WTC11 (cell line): ENCODE measurements at regions not wholly inside any gene's neighbourhood (a gene's known extent, or its start where the extent isn't known, plus 50 kb on each side); places are given as distances from the start of the nearest gene placed in this dataset.

ENCODE experiments used
- CREB1 ChIP-seq: sonication (generic); formaldehyde crosslinking; IDR thresholded peaks from 2 replicates; pipeline ENCODE4 v1.8.0; 2023; ENCODE audit warnings: mild to moderate bottlenecking, missing genetic modification reagents
- ESRRA ChIP-seq: sonication (generic); formaldehyde crosslinking; IDR thresholded peaks from 2 replicates; pipeline ENCODE4 v1.8.1; 2022; ENCODE audit warnings: mild to moderate bottlenecking, missing genetic modification reagents, borderline replicate concordance
- ETV6 ChIP-seq: sonication (generic); formaldehyde crosslinking; IDR thresholded peaks from 2 replicates; pipeline ENCODE4 v1.8.1; 2022; ENCODE audit warnings: mild to moderate bottlenecking, missing genetic modification reagents
- GABPB1 ChIP-seq: sonication (generic); formaldehyde crosslinking; IDR thresholded peaks from 2 replicates; pipeline ENCODE4 v1.8.1; 2023; ENCODE audit warnings: mild to moderate bottlenecking, missing genetic modification reagents
- NR1H2 ChIP-seq: sonication (generic); formaldehyde crosslinking; IDR thresholded peaks from 2 replicates; pipeline ENCODE4 v1.9.0; 2021; ENCODE audit warnings: mild to moderate bottlenecking, moderate library complexity, missing genetic modification reagents
- SP1 ChIP-seq: sonication (generic); formaldehyde crosslinking; conservative IDR thresholded peaks from 2 replicates; pipeline ENCODE4 v1.8.1; 2022; ENCODE audit warnings: missing genetic modification reagents
- TEAD4 ChIP-seq: sonication (generic); formaldehyde crosslinking; IDR thresholded peaks from 2 replicates; pipeline ENCODE4 v1.8.0; 2022; ENCODE audit warnings: mild to moderate bottlenecking, missing genetic modification reagents
- TF ChIP-seq, protein P1 (sequence below): fragments of 200-600 bp; IDR thresholded peaks from 2 replicates; pipeline ENCODE4 v1.8.0; 2022; ENCODE audit warnings: antibody characterized with exemption
- TF ChIP-seq, protein P2 (sequence below): sonication (generic); formaldehyde crosslinking; IDR thresholded peaks from 2 replicates; pipeline ENCODE4 v1.8.1; 2022; ENCODE audit warnings: mild to moderate bottlenecking, moderate library complexity, missing genetic modification reagents
- TF ChIP-seq, protein P3 (sequence below): sonication (generic); formaldehyde crosslinking; IDR thresholded peaks from 2 replicates; pipeline ENCODE4 v1.8.0; 2023; ENCODE audit warnings: mild to moderate bottlenecking, missing genetic modification reagents
- TF ChIP-seq, protein P4 (sequence below): sonication (generic); formaldehyde crosslinking; IDR thresholded peaks from 2 replicates; pipeline ENCODE4 v1.8.1; 2023; ENCODE audit warnings: mild to moderate bottlenecking, missing genetic modification reagents
- TF ChIP-seq, protein P5 (sequence below): sonication (generic); formaldehyde crosslinking; conservative IDR thresholded peaks from 2 replicates; pipeline ENCODE4 v1.8.1; 2023; ENCODE audit warnings: mild to moderate bottlenecking, low read depth, missing genetic modification reagents, moderate library complexity

DNA sequence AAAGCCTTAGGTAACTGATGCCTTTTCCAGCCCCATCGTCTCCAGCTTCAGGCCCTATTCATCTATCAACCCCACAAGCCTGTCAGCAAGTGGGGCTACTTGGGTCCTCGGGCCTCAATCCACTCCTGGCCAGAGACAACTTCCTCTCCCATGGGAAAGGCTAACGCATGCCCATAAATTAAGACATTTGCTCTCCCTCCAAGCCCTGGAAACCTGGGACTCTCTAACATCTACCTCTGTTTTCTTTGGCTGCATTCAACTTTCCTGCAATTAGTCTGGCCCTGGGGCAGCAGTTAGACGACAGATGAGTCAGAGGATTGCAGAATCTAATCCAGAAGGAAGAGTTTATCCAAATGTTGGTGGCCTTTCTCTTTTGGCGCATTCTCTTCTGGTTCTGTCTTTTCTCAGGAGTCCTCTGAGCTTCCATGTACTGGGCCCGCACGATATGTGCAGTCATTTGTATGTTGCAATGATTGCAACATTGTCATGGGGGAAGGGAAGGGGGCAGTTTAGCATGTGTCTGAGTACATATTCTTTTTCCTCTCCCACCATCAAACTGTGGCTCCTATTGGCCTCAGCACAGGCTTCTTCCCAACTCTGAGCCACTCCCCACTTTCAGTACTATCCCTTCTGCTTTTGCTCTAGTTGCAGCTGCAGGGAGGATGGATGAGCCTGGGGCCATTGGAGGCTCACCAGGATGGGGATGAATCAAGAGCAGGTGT, 54.4 kb downstream of the NAV1 start:
- TF ChIP-seq, protein P1, sequence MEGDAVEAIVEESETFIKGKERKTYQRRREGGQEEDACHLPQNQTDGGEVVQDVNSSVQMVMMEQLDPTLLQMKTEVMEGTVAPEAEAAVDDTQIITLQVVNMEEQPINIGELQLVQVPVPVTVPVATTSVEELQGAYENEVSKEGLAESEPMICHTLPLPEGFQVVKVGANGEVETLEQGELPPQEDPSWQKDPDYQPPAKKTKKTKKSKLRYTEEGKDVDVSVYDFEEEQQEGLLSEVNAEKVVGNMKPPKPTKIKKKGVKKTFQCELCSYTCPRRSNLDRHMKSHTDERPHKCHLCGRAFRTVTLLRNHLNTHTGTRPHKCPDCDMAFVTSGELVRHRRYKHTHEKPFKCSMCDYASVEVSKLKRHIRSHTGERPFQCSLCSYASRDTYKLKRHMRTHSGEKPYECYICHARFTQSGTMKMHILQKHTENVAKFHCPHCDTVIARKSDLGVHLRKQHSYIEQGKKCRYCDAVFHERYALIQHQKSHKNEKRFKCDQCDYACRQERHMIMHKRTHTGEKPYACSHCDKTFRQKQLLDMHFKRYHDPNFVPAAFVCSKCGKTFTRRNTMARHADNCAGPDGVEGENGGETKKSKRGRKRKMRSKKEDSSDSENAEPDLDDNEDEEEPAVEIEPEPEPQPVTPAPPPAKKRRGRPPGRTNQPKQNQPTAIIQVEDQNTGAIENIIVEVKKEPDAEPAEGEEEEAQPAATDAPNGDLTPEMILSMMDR, result no peak
- TF ChIP-seq, protein P2, sequence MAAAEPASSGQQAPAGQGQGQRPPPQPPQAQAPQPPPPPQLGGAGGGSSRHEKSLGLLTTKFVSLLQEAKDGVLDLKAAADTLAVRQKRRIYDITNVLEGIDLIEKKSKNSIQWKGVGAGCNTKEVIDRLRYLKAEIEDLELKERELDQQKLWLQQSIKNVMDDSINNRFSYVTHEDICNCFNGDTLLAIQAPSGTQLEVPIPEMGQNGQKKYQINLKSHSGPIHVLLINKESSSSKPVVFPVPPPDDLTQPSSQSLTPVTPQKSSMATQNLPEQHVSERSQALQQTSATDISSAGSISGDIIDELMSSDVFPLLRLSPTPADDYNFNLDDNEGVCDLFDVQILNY (CRISPR knock-in tag), result no peak
- TF ChIP-seq, protein P3, sequence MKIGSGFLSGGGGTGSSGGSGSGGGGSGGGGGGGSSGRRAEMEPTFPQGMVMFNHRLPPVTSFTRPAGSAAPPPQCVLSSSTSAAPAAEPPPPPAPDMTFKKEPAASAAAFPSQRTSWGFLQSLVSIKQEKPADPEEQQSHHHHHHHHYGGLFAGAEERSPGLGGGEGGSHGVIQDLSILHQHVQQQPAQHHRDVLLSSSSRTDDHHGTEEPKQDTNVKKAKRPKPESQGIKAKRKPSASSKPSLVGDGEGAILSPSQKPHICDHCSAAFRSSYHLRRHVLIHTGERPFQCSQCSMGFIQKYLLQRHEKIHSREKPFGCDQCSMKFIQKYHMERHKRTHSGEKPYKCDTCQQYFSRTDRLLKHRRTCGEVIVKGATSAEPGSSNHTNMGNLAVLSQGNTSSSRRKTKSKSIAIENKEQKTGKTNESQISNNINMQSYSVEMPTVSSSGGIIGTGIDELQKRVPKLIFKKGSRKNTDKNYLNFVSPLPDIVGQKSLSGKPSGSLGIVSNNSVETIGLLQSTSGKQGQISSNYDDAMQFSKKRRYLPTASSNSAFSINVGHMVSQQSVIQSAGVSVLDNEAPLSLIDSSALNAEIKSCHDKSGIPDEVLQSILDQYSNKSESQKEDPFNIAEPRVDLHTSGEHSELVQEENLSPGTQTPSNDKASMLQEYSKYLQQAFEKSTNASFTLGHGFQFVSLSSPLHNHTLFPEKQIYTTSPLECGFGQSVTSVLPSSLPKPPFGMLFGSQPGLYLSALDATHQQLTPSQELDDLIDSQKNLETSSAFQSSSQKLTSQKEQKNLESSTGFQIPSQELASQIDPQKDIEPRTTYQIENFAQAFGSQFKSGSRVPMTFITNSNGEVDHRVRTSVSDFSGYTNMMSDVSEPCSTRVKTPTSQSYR (CRISPR knock-in tag), result no peak
- TF ChIP-seq ESRRA (CRISPR knock-in tag), result no peak
- TF ChIP-seq NR1H2 (CRISPR knock-in tag), result no peak
- TF ChIP-seq, protein P4, sequence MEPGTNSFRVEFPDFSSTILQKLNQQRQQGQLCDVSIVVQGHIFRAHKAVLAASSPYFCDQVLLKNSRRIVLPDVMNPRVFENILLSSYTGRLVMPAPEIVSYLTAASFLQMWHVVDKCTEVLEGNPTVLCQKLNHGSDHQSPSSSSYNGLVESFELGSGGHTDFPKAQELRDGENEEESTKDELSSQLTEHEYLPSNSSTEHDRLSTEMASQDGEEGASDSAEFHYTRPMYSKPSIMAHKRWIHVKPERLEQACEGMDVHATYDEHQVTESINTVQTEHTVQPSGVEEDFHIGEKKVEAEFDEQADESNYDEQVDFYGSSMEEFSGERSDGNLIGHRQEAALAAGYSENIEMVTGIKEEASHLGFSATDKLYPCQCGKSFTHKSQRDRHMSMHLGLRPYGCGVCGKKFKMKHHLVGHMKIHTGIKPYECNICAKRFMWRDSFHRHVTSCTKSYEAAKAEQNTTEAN (CRISPR knock-in tag), result no peak
- TF ChIP-seq SP1 (CRISPR knock-in tag), result no peak
- no peak for TF ChIP-seq CREB1 (CRISPR knock-in tag)
- TF ChIP-seq ETV6, result no peak
- no peak for TF ChIP-seq TEAD4 (CRISPR knock-in tag)
- no peak for TF ChIP-seq GABPB1 (CRISPR knock-in tag)
- TF ChIP-seq, protein P5, sequence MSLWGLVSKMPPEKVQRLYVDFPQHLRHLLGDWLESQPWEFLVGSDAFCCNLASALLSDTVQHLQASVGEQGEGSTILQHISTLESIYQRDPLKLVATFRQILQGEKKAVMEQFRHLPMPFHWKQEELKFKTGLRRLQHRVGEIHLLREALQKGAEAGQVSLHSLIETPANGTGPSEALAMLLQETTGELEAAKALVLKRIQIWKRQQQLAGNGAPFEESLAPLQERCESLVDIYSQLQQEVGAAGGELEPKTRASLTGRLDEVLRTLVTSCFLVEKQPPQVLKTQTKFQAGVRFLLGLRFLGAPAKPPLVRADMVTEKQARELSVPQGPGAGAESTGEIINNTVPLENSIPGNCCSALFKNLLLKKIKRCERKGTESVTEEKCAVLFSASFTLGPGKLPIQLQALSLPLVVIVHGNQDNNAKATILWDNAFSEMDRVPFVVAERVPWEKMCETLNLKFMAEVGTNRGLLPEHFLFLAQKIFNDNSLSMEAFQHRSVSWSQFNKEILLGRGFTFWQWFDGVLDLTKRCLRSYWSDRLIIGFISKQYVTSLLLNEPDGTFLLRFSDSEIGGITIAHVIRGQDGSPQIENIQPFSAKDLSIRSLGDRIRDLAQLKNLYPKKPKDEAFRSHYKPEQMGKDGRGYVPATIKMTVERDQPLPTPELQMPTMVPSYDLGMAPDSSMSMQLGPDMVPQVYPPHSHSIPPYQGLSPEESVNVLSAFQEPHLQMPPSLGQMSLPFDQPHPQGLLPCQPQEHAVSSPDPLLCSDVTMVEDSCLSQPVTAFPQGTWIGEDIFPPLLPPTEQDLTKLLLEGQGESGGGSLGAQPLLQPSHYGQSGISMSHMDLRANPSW (CRISPR knock-in tag), result no peak
